Ishikawa (cell line): ENCODE measurements at regions not wholly inside any gene's neighbourhood (a gene's known extent, or its start where the extent isn't known, plus 50 kb on each side); places are given as distances from the start of the nearest gene placed in this dataset.

Experiments
- CEBPB ChIP-seq: IDR thresholded peaks from 2 replicates; pipeline ENCODE4 v1.6.1; 2012
- CREB1 ChIP-seq: IDR thresholded peaks from 2 replicates; pipeline ENCODE4 v1.6.1; 2012; ENCODE audit warnings: low read depth
- EGR1 ChIP-seq: IDR thresholded peaks from 2 replicates; pipeline ENCODE4 v1.6.1; 2012
- EP300 ChIP-seq: IDR thresholded peaks from 2 replicates; pipeline ENCODE4 v1.6.1; 2012; ENCODE audit warnings: borderline replicate concordance
- FOXM1 ChIP-seq: IDR thresholded peaks from 2 replicates; pipeline ENCODE4 v1.6.1; 2012; ENCODE audit warnings: low read depth, borderline replicate concordance
- RAD21 ChIP-seq: IDR thresholded peaks from 2 replicates; pipeline ENCODE4 v1.6.1; 2012; ENCODE audit warnings: low read depth
- REST ChIP-seq: IDR thresholded peaks from 2 replicates; pipeline ENCODE4 v1.6.1; 2012; ENCODE audit warnings: low read depth, mild to moderate bottlenecking
- TAF1 ChIP-seq: IDR thresholded peaks from 2 replicates; pipeline ENCODE4 v1.6.1; 2012; ENCODE audit warnings: low read depth, mild to moderate bottlenecking
- USF1 ChIP-seq: IDR thresholded peaks from 2 replicates; pipeline ENCODE4 v1.6.1; 2012
- YY1 ChIP-seq: IDR thresholded peaks from 2 replicates; pipeline ENCODE4 v1.6.1; 2012; ENCODE audit warnings: low read depth
- TF ChIP-seq, protein P1 (sequence below): IDR thresholded peaks from 2 replicates; pipeline ENCODE4 v1.6.1; 2012

DNA sequence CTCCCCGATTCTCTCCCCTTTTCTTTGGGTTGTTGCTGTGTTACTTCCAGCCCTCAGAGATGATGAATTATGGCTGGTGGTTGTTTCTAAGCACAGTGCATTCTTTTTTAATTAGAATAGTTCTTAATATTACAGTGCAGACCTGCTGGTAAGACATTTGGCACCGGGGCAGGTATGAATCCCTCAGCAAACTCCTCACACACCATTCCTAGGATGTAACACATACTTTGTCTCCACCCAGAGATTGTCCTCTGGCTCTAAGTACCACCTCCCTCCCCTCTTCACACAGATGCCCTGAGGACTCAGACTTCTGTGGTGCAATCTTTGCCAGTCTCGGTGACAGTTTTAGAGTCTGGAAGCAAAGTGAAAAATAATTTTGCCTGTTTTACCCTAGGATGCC is 143.1 kb downstream of the HLX start:
- TF ChIP-seq, protein P1, sequence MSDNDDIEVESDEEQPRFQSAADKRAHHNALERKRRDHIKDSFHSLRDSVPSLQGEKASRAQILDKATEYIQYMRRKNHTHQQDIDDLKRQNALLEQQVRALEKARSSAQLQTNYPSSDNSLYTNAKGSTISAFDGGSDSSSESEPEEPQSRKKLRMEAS = no peak
- TF ChIP-seq EGR1 (no peak), TAF1 (no peak), EP300 (no peak), FOXM1 (no peak), CREB1 (no peak), CEBPB (no peak), YY1 (no peak), REST (no peak), RAD21 (no peak), USF1 (no peak)
